CD4-positive, alpha-beta T cell (primary cell): ENCODE measurements at regions not wholly inside any gene's neighbourhood (a gene's known extent, or its start where the extent isn't known, plus 50 kb on each side); places are given as distances from the start of the nearest gene placed in this dataset.

Experiments used
- ATAC-seq: fragments of 200-7000 bp; cut with Tn5 transposase; one replicate; pipeline ENCODE4 v1.10.0; 2022; ENCODE audit warnings: mild to moderate bottlenecking; ENCODE audit not compliant: poor library complexity
- CTCF ChIA-PET: fragments of 350-600 bp; sonication (Branson Sonifier 250); formaldehyde crosslinking; loops from one replicate; lab custom pipeline; 2021; ENCODE audit warnings: antibody characterized with exemption, inconsistent platforms; lab: Charles Lee
- POLR2A ChIA-PET: fragments of 350-600 bp; sonication (Branson Sonifier 250); formaldehyde crosslinking; loops from one replicate; lab custom pipeline; 2021; ENCODE audit warnings: antibody characterized with exemption, inconsistent platforms; lab: Charles Lee
- DNase-seq, 14 experiments: peaks; one replicate each; pipeline ENCODE4 v3.0.0-alpha.2; 2013 to 2020; ENCODE audit warnings: mixed read lengths in 2 of 14
- H3K27ac ChIP-seq, 2 donors: one replicate each; pipeline versions ENCODE4 v1.5.1 to v1.7.0; 2013; ENCODE audit warnings: low read length in 2 of 2, low read depth in 1 of 2, mild to moderate bottlenecking in 1 of 2
- H3K27me3 ChIP-seq, 2 experiments: 1 replicate in 1 of 2; 2 replicates in 1 of 2; pipeline versions ENCODE4 v1.6.1 to v1.7.0; 2013; ENCODE audit warnings: low read length in 2 of 2, control low read depth in 1 of 2, mild to moderate bottlenecking in 1 of 2, moderate library complexity in 1 of 2; ENCODE audit not compliant: insufficient read depth in 2 of 2, control insufficient read depth in 1 of 2
- H3K36me3 ChIP-seq: one replicate; pipeline ENCODE4 v1.6.1; 2013; ENCODE audit warnings: low read length, control low read depth; ENCODE audit not compliant: insufficient read depth
- H3K4me1 ChIP-seq: one replicate; pipeline ENCODE4 v1.6.1; 2013; ENCODE audit warnings: low read length, control low read depth; ENCODE audit not compliant: insufficient read depth
- H3K4me3 ChIP-seq: one replicate; pipeline ENCODE4 v1.5.1; 2013; ENCODE audit warnings: mild to moderate bottlenecking, low read length, moderate library complexity
- H3K9me3 ChIP-seq, 2 experiments: 1 replicate in 1 of 2; 2 replicates in 1 of 2; pipeline versions ENCODE4 v1.6.1 to v1.7.0; 2013; ENCODE audit warnings: low read length in 2 of 2, mild to moderate bottlenecking in 2 of 2, control low read depth in 1 of 2, moderate library complexity in 1 of 2; ENCODE audit not compliant: control insufficient read depth in 1 of 2, insufficient read depth in 1 of 2
- H3K27ac Mint-ChIP-seq: one replicate; pipeline ENCODE4 v1.8.0; 2020; ENCODE audit warnings: mixed read lengths
- H3K27me3 Mint-ChIP-seq: one replicate; pipeline ENCODE4 v1.8.0; 2021; ENCODE audit warnings: mixed read lengths
- H3K36me3 Mint-ChIP-seq: one replicate; pipeline ENCODE4 v1.8.0; 2021; ENCODE audit warnings: low read depth, mixed read lengths
- H3K4me1 Mint-ChIP-seq: one replicate; pipeline ENCODE4 v1.8.0; 2021; ENCODE audit warnings: low read depth, mixed read lengths
- H3K4me3 Mint-ChIP-seq: one replicate; pipeline ENCODE4 v1.8.0; 2020; ENCODE audit warnings: mild to moderate bottlenecking, mixed read lengths
- H3K9me3 Mint-ChIP-seq: one replicate; pipeline ENCODE4 v1.8.0; 2020; ENCODE audit warnings: mixed read lengths
- intact Hi-C, 2 experiments: fragments of 100-400 bp; cut with DNase I in 1 of 2; cut with micrococcal nuclease in 1 of 2; formaldehyde crosslinking; loops; one replicate each; pipeline versions ENCODE4 v1.15.1 to v1.9.0; 2023 to 2025; cut with DNase I, micrococcal nuclease
- TF ChIP-seq, protein P1 (sequence below): fragments of 200-600 bp; IDR thresholded peaks from one replicate; pipeline ENCODE4 v1.8.0; 2022; ENCODE audit warnings: antibody characterized with exemption, mild to moderate bottlenecking

DNA sequence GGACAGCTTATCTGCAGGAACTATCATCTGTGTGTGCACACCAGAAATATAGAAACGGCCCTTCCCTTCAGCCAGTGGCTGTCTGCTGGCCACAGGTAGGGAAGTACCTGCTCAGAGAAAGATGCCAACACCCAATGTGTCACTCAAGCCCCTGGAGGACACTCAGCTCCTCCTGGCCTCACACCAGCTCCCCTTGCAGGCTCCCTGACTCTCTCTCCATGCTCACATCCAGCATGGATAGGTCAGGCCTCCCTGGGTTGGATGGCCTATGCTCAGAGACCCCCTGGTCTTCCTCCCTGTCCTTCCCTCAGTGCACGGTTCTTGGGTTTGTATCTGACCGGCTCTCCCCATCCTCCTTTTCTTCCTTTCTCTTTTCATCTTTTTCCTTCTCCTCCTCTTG, 202.1 kb downstream of the BCL11B start:
- Mint-ChIP-seq H3K4me3 (no peak overlapping the region), H3K27me3 (no peaks in the 10 kb centered on the region), H3K27ac (no peak overlapping the region), H3K9me3 (no peaks in the 10 kb centered on the region), H3K36me3 (no peaks in the 10 kb centered on the region), H3K4me1 (no peaks in the 10 kb centered on the region)
- ChIA-PET CTCF (no interaction called here), POLR2A (no interaction called here)
- ATAC-seq (no peak), DNase-seq (no peak)
- Histone ChIP-seq H3K36me3 (no peaks in the 10 kb centered on the region), H3K4me1 (no peaks in the 10 kb centered on the region), H3K4me3 (no peak overlapping the region), H3K9me3 (peaks cover 0 to 16% of the 10 kb centered on the region in 2 experiments), H3K27me3 (no peaks in the 10 kb centered on the region), H3K27ac (no peak overlapping the region)
- TF ChIP-seq, protein P1, sequence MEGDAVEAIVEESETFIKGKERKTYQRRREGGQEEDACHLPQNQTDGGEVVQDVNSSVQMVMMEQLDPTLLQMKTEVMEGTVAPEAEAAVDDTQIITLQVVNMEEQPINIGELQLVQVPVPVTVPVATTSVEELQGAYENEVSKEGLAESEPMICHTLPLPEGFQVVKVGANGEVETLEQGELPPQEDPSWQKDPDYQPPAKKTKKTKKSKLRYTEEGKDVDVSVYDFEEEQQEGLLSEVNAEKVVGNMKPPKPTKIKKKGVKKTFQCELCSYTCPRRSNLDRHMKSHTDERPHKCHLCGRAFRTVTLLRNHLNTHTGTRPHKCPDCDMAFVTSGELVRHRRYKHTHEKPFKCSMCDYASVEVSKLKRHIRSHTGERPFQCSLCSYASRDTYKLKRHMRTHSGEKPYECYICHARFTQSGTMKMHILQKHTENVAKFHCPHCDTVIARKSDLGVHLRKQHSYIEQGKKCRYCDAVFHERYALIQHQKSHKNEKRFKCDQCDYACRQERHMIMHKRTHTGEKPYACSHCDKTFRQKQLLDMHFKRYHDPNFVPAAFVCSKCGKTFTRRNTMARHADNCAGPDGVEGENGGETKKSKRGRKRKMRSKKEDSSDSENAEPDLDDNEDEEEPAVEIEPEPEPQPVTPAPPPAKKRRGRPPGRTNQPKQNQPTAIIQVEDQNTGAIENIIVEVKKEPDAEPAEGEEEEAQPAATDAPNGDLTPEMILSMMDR = no peak
- intact Hi-C loops = no loop called here

DNA sequence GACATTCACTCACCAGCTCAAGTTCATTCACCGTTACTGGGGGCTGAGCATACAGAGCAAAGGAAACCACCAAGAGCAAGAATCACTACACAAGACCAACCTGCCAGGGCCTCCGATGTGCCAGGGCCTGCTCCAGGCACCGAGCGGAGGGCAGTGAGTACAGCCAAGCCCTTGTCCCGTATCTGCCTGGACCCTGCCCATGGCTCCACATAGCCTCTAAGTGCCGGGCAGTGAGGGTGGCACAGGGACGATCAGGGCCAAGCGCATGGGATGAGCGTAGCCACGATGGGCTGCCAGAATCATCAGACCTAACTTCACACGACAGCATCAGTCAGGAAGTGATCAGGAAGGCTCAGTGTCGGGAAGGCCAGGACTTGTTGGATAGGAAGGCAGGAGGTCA, 199.6 kb downstream of the BCL11B start:
- Histone ChIP-seq H3K27me3 (no peaks in the 10 kb centered on the region), H3K4me1 (peaks cover 3% of the 10 kb centered on the region), H3K27ac (no peak overlapping the region), H3K36me3 (no peaks in the 10 kb centered on the region), H3K9me3 (peaks cover 0 to 17% of the 10 kb centered on the region in 2 experiments), H3K4me3 (no peak overlapping the region)
- ChIA-PET POLR2A (no interaction called here), CTCF (no interaction called here)
- no peaks in the 10 kb centered on the region for H3K27me3 Mint-ChIP-seq
- no peak overlapping the region for H3K27ac Mint-ChIP-seq
- ATAC-seq = no peak
- intact Hi-C loops = no loop called here
- H3K9me3 Mint-ChIP-seq = no peaks in the 10 kb centered on the region
- TF ChIP-seq, protein P1 = no peak
- no peak for DNase-seq
- H3K4me3 Mint-ChIP-seq = no peak overlapping the region
- H3K4me1 Mint-ChIP-seq = peaks cover 15% of the 10 kb centered on the region
- H3K36me3 Mint-ChIP-seq = no peaks in the 10 kb centered on the region

DNA sequence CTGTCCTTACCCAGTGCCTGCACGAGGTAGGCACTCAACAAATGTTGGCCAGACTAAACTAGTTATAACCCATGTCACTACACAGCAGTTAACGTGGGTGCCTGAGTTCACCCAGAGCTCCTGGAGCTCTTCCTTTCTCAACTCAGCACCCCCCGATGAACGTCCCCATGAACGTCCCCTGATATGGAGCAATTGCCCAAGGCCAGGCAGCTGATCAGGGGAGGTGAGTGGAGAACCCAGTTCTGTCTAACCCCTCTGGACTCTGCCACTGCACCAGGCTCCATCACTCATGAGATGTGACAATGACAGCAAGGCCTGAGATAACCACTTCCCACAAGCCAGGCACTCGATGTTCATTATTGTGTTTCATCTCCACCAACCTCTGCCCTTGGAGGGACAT, 199.0 kb downstream of the BCL11B start:
- POLR2A ChIA-PET = no interaction called here
- Histone ChIP-seq H3K27ac (no peak overlapping the region), H3K36me3 (no peaks in the 10 kb centered on the region), H3K4me3 (no peak overlapping the region), H3K4me1 (peaks cover 5% of the 10 kb centered on the region), H3K9me3 (peaks cover 0 to 12% of the 10 kb centered on the region in 2 experiments), H3K27me3 (no peaks in the 10 kb centered on the region)
- H3K27ac Mint-ChIP-seq = no peak overlapping the region
- TF ChIP-seq, protein P1 = no peak
- H3K4me3 Mint-ChIP-seq = no peak overlapping the region
- CTCF ChIA-PET = no interaction called here
- H3K27me3 Mint-ChIP-seq = no peaks in the 10 kb centered on the region
- no peaks in the 10 kb centered on the region for H3K36me3 Mint-ChIP-seq
- peaks cover 16% of the 10 kb centered on the region for H3K4me1 Mint-ChIP-seq
- no peak for ATAC-seq
- no peaks in the 10 kb centered on the region for H3K9me3 Mint-ChIP-seq
- intact Hi-C loops = no loop called here
- no peak for DNase-seq
